Liver (tissue), 8 donors: ENCODE measurements at regions not wholly inside any gene's neighbourhood (a gene's known extent, or its start where the extent isn't known, plus 50 kb on each side); places are given as distances from the start of the nearest gene placed in this dataset.

Experiments
- DNase-seq: peaks from one replicate; pipeline ENCODE4 v3.0.0-alpha.2; 2017; ENCODE audit warnings: low spot score
- H3K27ac ChIP-seq, 2 donors: one replicate each; pipeline ENCODE4 v1.7.0; 2013; ENCODE audit warnings: inconsistent platforms in 2 of 2, low read length in 2 of 2, control low read depth in 1 of 2, low read depth in 1 of 2, mild to moderate bottlenecking in 1 of 2
- H3K27me3 ChIP-seq, 4 donors: one replicate each; pipeline versions ENCODE4 v1.6.1 to v1.7.0; 2013; ENCODE audit warnings: low read length in 3 of 4, inconsistent platforms in 1 of 4, mild to moderate bottlenecking in 1 of 4, moderate library complexity in 1 of 4; ENCODE audit not compliant: control insufficient read depth in 4 of 4, insufficient read depth in 4 of 4
- H3K36me3 ChIP-seq, 4 donors: one replicate each; pipeline versions ENCODE4 v1.6.1 to v1.7.0; 2013; ENCODE audit warnings: low read length in 3 of 4, mild to moderate bottlenecking in 3 of 4, low read depth in 1 of 4, moderate library complexity in 1 of 4; ENCODE audit not compliant: control insufficient read depth in 4 of 4, insufficient read depth in 3 of 4
- H3K4me1 ChIP-seq, 4 donors: one replicate each; pipeline versions ENCODE4 v1.6.1 to v1.7.0; 2013; ENCODE audit warnings: low read length in 3 of 4, mild to moderate bottlenecking in 3 of 4, moderate library complexity in 1 of 4; ENCODE audit not compliant: control insufficient read depth in 4 of 4, insufficient read depth in 4 of 4
- H3K4me3 ChIP-seq, 3 donors: one replicate each; pipeline versions ENCODE4 v1.6.1 to v1.7.0; 2013; ENCODE audit warnings: low read length in 3 of 3, control low read depth in 1 of 3, low read depth in 1 of 3, mild to moderate bottlenecking in 1 of 3
- H3K9ac ChIP-seq, 2 donors: one replicate each; pipeline ENCODE4 v1.7.0; 2013; ENCODE audit warnings: low read length in 2 of 2, mild to moderate bottlenecking in 2 of 2, moderate library complexity in 2 of 2, control low read depth in 1 of 2, low read depth in 1 of 2
- H3K9me3 ChIP-seq, 4 donors: one replicate each; pipeline versions ENCODE4 v1.6.1 to v1.7.0; 2013; ENCODE audit warnings: low read length in 3 of 4; ENCODE audit not compliant: control insufficient read depth in 4 of 4
- EGR1 ChIP-seq, 2 donors: IDR thresholded peaks; 2 replicates each; pipeline ENCODE4 v1.6.1; 2016 to 2018; ENCODE audit warnings: antibody characterized with exemption in 2 of 2, low read depth in 2 of 2
- FOXA1 ChIP-seq: IDR thresholded peaks from 2 replicates; pipeline ENCODE4 v1.6.1; 2016; ENCODE audit warnings: antibody characterized with exemption
- FOXA2 ChIP-seq: IDR thresholded peaks from 2 replicates; pipeline ENCODE4 v1.6.1; 2016; ENCODE audit warnings: antibody characterized with exemption
- GABPA ChIP-seq, 2 donors: IDR thresholded peaks in 1 of 2; conservative IDR thresholded peaks in 1 of 2; 2 replicates each; pipeline ENCODE4 v1.6.1; 2016; ENCODE audit warnings: antibody characterized with exemption in 2 of 2, mild to moderate bottlenecking in 1 of 2, moderate library complexity in 1 of 2
- HNF4A ChIP-seq, 2 donors: conservative IDR thresholded peaks; 2 replicates each; pipeline ENCODE4 v1.6.1; 2016; ENCODE audit warnings: antibody characterized with exemption in 2 of 2, mild to moderate bottlenecking in 2 of 2
- HNF4G ChIP-seq: IDR thresholded peaks from 2 replicates; pipeline ENCODE4 v1.6.1; 2016; ENCODE audit warnings: antibody characterized with exemption
- JUND ChIP-seq, 2 donors: IDR thresholded peaks; 2 replicates each; pipeline ENCODE4 v1.6.1; 2016; ENCODE audit warnings: antibody characterized with exemption in 2 of 2
- NR2F2 ChIP-seq: IDR thresholded peaks from 2 replicates; pipeline ENCODE4 v1.6.1; 2016; ENCODE audit warnings: antibody characterized with exemption
- RAD21 ChIP-seq, 2 donors: IDR thresholded peaks; 2 replicates each; pipeline ENCODE4 v1.6.1; 2016; ENCODE audit warnings: antibody characterized with exemption in 2 of 2, mild to moderate bottlenecking in 2 of 2
- RXRA ChIP-seq, 2 donors: IDR thresholded peaks; 2 replicates each; pipeline ENCODE4 v1.6.1; 2017 to 2018; ENCODE audit warnings: antibody characterized with exemption in 2 of 2, mild to moderate bottlenecking in 1 of 2
- SP1 ChIP-seq: IDR thresholded peaks from 2 replicates; pipeline ENCODE4 v1.6.1; 2018; ENCODE audit warnings: antibody characterized with exemption, mild to moderate bottlenecking
- TAF1 ChIP-seq: conservative IDR thresholded peaks from 2 replicates; pipeline ENCODE4 v1.6.1; 2016; ENCODE audit warnings: antibody characterized with exemption, mild to moderate bottlenecking
- YY1 ChIP-seq: IDR thresholded peaks from 2 replicates; pipeline ENCODE4 v1.6.1; 2016; ENCODE audit warnings: antibody characterized with exemption, mild to moderate bottlenecking
- WGBS: extraction: QIAGEN DNeasy Blood & Tissue Kit; methylation state at CpG from one replicate; pipeline ENCODE4 v1.1.7; 2013; 5-methylcytosine and 5-hydroxymethylcytosine counted together
- TF ChIP-seq, protein P1 (sequence below): IDR thresholded peaks from 2 replicates; pipeline ENCODE4 v1.6.1; 2016; ENCODE audit warnings: antibody characterized with exemption
- TF ChIP-seq, protein P2 (sequence below): IDR thresholded peaks from 2 replicates; pipeline ENCODE4 v1.6.1; 2016; ENCODE audit warnings: antibody characterized with exemption
- TF ChIP-seq, protein P3 (sequence below): fragments of 150-350 bp; IDR thresholded peaks from 2 replicates; pipeline ENCODE4 v1.5.1; 2017; ENCODE audit warnings: improper control_type of control experiment, low read depth, low read length; ENCODE audit not compliant: missing input control
- TF ChIP-seq, protein P4 (sequence below): IDR thresholded peaks from 2 replicates; pipeline ENCODE4 v1.6.1; 2016; ENCODE audit warnings: antibody characterized with exemption, mild to moderate bottlenecking
- TF ChIP-seq, protein P5 (sequence below): IDR thresholded peaks from 2 replicates; pipeline ENCODE4 v1.6.1; 2016; ENCODE audit warnings: antibody characterized with exemption
- donor health status: healthy.
- donor health status: healthy.
- donor health status: healthy.
- donor health status: healthy.
- donor health status: healthy.

DNA sequence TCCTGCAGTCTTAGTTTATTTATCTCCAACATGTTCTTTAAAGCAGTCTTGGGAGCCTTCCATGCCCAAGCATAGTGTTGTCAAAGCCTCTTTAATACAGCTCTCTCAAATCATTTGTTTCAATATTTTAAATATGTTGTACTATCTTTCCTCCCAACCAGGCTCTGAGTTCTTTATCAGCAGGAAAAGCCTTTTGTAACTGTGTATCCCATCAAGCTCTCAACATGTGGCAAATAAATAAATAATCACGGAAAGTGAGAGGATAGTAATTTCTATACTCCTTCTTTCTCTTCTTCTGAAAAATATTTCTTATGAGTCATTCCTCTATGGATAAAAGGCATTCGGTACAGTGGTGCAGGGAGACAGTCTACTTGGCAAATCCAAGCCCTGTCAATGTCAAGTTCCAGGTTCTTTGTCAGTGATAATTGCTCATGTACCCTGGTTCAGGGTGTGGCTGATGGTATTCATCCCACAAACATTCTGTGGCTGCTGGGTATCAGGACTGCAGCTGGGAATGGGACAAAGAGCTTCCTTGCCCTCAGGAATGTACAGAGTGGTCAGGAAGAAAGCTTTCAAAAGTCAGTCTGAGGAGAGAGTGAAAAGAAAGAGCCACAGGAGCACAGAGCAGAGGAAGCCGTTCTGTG, 384.3 kb downstream of the EFNB2 start:
- Histone ChIP-seq H3K9me3 (peaks cover 0 to 2% (median 0%) of the 10 kb centered on the region in 4 donors), H3K4me1 (no peaks in the 10 kb centered on the region), H3K27ac (no peak overlapping the region), H3K4me3 (no peak overlapping the region), H3K27me3 (peaks cover 0 to 1% (median 0%) of the 10 kb centered on the region in 4 donors), H3K9ac (no peak overlapping the region), H3K36me3 (no peaks in the 10 kb centered on the region)
- TF ChIP-seq, protein P1, sequence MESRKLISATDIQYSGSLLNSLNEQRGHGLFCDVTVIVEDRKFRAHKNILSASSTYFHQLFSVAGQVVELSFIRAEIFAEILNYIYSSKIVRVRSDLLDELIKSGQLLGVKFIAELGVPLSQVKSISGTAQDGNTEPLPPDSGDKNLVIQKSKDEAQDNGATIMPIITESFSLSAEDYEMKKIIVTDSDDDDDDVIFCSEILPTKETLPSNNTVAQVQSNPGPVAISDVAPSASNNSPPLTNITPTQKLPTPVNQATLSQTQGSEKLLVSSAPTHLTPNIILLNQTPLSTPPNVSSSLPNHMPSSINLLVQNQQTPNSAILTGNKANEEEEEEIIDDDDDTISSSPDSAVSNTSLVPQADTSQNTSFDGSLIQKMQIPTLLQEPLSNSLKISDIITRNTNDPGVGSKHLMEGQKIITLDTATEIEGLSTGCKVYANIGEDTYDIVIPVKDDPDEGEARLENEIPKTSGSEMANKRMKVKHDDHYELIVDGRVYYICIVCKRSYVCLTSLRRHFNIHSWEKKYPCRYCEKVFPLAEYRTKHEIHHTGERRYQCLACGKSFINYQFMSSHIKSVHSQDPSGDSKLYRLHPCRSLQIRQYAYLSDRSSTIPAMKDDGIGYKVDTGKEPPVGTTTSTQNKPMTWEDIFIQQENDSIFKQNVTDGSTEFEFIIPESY: no peak
- TF ChIP-seq, protein P2, sequence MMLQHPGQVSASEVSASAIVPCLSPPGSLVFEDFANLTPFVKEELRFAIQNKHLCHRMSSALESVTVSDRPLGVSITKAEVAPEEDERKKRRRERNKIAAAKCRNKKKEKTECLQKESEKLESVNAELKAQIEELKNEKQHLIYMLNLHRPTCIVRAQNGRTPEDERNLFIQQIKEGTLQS: no peak
- no peak for TF ChIP-seq HNF4A (conservative IDR thresholded peaks at IDR 0.05)
- TF ChIP-seq RXRA (IDR thresholded peaks at IDR 0.05): no peak
- TF ChIP-seq, protein P3, sequence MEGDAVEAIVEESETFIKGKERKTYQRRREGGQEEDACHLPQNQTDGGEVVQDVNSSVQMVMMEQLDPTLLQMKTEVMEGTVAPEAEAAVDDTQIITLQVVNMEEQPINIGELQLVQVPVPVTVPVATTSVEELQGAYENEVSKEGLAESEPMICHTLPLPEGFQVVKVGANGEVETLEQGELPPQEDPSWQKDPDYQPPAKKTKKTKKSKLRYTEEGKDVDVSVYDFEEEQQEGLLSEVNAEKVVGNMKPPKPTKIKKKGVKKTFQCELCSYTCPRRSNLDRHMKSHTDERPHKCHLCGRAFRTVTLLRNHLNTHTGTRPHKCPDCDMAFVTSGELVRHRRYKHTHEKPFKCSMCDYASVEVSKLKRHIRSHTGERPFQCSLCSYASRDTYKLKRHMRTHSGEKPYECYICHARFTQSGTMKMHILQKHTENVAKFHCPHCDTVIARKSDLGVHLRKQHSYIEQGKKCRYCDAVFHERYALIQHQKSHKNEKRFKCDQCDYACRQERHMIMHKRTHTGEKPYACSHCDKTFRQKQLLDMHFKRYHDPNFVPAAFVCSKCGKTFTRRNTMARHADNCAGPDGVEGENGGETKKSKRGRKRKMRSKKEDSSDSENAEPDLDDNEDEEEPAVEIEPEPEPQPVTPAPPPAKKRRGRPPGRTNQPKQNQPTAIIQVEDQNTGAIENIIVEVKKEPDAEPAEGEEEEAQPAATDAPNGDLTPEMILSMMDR: no peak
- no peak for TF ChIP-seq HNF4G
- no peak for TF ChIP-seq EGR1 (IDR thresholded peaks at IDR 0.05; ENCODE audit: low read depth in 2 of 2)
- no peak for TF ChIP-seq YY1
- TF ChIP-seq TAF1: no peak
- TF ChIP-seq NR2F2: no peak
- TF ChIP-seq GABPA (IDR thresholded peaks at IDR 0.05 in 1 of 2, conservative IDR thresholded peaks at IDR 0.05 in 1 of 2): no peak
- no peak for TF ChIP-seq JUND (IDR thresholded peaks at IDR 0.05)
- TF ChIP-seq RAD21 (IDR thresholded peaks at IDR 0.05): no peak
- TF ChIP-seq, protein P4, sequence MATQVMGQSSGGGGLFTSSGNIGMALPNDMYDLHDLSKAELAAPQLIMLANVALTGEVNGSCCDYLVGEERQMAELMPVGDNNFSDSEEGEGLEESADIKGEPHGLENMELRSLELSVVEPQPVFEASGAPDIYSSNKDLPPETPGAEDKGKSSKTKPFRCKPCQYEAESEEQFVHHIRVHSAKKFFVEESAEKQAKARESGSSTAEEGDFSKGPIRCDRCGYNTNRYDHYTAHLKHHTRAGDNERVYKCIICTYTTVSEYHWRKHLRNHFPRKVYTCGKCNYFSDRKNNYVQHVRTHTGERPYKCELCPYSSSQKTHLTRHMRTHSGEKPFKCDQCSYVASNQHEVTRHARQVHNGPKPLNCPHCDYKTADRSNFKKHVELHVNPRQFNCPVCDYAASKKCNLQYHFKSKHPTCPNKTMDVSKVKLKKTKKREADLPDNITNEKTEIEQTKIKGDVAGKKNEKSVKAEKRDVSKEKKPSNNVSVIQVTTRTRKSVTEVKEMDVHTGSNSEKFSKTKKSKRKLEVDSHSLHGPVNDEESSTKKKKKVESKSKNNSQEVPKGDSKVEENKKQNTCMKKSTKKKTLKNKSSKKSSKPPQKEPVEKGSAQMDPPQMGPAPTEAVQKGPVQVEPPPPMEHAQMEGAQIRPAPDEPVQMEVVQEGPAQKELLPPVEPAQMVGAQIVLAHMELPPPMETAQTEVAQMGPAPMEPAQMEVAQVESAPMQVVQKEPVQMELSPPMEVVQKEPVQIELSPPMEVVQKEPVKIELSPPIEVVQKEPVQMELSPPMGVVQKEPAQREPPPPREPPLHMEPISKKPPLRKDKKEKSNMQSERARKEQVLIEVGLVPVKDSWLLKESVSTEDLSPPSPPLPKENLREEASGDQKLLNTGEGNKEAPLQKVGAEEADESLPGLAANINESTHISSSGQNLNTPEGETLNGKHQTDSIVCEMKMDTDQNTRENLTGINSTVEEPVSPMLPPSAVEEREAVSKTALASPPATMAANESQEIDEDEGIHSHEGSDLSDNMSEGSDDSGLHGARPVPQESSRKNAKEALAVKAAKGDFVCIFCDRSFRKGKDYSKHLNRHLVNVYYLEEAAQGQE: no peak
- TF ChIP-seq FOXA1: no peak
- no peak for TF ChIP-seq FOXA2
- TF ChIP-seq, protein P5, sequence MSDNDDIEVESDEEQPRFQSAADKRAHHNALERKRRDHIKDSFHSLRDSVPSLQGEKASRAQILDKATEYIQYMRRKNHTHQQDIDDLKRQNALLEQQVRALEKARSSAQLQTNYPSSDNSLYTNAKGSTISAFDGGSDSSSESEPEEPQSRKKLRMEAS: no peak
- no peak for TF ChIP-seq SP1
- no peak for DNase-seq
- 53% methylated on average over 3 of the region's 3 CpGs for WGBS
